GM21737 (cell line): ENCODE measurements at regions not wholly inside any gene's neighbourhood (a gene's known extent, or its start where the extent isn't known, plus 50 kb on each side); places are given as distances from the start of the nearest gene placed in this dataset.

Source experiments
- ATAC-seq: cut with Tn5 transposase; IDR thresholded peaks from one replicate; pipeline ENCODE4 v1.9.1; 2021; ENCODE audit warnings: mild to moderate bottlenecking, moderate library complexity; ENCODE audit not compliant: unreplicated experiment

- no peak for ATAC-seq
These were observed 88.5 kb upstream of the NOCT start for GRCh38 chr4:138927072-138927471.

DNA sequence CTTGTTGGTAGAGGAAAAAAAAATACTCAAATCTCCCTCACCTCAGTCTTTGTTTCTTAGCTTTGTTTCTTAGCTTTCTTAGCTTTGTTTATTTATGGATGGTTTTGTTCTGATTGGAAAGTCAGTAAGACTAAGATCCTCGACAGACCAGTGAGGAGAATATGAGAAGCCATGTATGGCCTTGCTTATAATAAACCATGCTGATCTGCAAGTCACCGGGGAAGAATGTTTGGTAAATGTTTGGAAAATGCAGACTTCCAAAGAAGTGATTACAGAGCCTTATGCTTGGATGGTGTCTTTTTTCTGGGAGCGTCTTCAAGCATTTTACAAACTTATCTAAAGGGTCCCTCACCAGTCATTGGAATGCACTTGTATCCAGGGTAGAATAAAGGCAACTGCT, 90.1 kb upstream of the NOCT start:
- ATAC-seq = no peak

DNA sequence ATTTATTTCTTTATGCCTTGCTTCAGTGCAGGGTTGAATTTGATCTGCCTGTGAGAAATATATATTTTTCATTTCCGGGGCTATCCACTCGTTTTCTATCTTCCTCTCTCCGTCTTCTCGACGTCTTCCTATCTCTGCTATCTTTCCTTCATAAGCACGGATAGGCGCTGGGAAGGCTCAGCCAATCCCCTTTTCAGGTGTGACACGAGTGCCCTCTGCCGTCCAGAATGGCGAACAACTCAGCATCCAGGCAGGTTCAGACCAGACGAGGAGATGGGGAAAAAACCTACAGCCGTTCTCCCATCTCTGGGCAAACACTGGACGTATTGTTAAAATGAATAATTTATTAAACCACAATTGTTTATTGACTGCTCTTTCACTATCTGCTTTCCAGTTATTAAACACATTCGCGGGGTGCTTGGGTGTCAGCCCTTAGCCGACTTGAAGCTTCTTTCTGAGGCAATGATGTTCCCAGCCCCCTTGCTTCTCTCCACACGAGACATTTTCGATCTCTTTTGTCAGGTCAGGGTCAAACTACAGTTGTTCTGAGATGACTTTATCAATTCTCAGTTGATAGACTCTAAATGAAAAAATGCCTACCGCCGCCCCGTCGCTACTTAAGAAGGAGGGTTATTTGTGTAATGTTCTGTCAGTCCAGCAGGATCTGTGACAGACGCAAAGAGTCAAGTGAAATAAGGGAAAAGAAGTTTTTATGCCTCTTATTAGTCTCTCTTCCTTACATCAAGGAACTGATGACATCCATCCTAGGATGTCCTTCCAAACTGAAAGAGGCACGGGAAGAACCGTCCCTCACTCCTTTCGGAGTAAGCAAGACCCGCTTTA, 96.3 kb upstream of the NOCT start:
- no peak for ATAC-seq

DNA sequence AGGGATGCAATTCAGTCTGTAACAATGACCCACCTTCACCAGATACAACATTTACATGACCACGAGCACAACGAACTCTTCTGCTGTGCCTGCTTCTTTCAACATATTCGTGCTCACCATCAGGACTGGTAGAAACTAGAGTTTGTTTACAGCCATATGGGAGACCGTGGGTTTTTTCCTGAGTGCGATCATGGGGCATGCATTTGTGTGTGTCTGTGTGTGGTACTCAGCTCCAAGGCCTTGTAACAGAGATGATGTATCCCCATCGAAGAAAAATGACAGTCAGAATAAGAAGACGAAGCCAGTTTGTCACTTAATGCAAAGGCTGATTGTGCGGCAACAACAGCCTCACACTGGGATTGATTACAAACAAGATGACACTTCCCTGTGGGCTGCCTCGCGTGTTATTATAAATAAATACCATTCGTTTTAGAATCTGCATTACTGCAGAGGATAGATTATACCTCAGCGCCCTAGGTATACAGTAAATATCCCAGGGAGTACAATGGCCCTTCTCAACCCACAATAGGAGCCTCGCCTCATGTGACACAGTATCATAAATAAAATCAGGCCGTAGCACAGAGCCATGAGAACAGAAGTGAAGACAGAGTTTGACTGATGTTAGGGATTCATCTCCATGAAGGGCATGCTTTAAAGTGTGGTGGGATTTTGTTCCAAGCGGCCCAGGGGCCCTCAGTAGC, 97.3 kb upstream of the NOCT start:
- ATAC-seq = no peak

- ATAC-seq = no peak
These were observed 98.8 kb upstream of the NOCT start for GRCh38 chr4:138916763-138917162.

DNA sequence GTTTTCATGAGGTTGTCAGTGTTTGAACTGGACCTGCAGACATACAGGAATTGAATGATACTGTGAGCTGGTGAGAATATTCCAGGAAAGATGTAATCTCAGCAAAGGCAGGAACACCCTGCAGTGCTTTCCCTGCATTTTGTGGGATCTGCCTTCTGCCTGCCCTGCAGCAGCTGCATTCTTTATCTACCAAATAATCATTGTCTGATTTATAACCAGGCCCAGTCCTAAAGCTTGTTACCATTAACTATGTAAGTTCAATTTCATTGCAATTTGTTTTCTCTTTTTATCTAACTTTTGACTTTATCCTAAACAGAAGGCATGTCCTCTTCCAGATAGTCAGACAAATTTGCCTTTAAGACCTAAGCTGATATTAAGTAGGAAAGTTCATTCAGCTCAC, 99.8 kb upstream of the NOCT start:
- no peak for ATAC-seq

DNA sequence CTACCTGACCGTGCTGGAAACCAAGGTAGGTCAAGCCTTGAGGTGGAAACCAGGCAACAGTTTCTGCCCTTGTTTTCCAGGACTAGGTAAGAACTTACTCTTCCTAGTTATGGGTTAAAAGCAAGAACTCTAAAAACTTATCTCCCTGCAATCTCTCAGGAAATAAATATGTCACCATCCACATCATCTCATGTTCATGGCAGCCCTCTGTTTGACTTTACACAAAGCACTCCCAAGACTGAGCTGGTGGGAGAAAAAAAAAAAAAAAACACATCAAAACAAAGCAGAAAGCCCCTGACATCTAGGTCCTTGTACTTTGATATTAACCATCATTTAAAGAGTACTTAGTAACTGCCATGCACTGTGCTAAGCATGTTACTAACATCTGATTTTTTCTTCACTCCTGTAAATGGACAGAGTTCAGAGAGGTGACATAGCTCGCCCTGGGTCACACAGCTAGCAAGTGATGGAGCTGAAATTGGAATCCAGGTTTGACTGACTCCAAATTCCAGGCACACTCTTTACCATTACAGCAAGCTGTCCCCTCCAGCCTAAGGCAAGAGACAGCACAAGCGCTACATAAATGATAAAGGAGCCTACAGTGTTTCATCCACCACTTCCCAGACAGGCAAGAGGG, 102.8 kb upstream of the NOCT start:
- ATAC-seq = no peak

- ATAC-seq = no peak
These were observed 103.5 kb upstream of the NOCT start for GRCh38 chr4:138911909-138912703.

DNA sequence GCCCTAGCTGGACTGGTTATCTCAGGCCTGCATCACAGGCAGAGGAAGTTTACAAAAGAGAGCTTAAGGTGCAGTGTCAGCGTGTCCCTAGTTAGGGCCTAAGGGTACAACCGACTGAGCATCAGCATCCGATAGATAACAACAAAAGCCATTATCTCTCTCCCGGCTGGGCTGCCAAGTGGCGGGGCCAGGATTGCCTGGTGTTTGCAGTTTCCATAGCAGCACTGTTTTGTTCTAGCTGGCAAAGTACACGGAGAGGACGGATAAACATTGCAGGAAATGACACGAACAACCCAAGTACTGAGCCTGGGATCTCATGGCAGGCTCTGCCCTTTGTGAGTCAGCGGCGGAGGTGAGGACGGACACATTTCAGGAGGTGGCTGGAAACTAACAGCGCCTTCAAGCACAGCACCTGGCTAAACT, 104.7 kb upstream of the NOCT start:
- ATAC-seq = no peak

- ATAC-seq = no peak
These were observed 105.2 kb upstream of the NOCT start for GRCh38 chr4:138910195-138910913.

- ATAC-seq = no peak
These were observed 106.0 kb upstream of the NOCT start for GRCh38 chr4:138909587-138909986.

- no peak for ATAC-seq
These were observed 107.4 kb upstream of the NOCT start for GRCh38 chr4:138908134-138908533.

GRCh38 chr4:138907174-138907573, 108.4 kb upstream of the NOCT start:
- no peak for ATAC-seq

- ATAC-seq = no peak
These were observed 110.8 kb upstream of the NOCT start for GRCh38 chr4:138904793-138905192.

GRCh38 chr4:138903185-138903584, 112.4 kb upstream of the NOCT start:
- no peak for ATAC-seq

GRCh38 chr4:138902705-138903104, 112.9 kb upstream of the NOCT start:
- ATAC-seq = no peak

GRCh38 chr4:138901177-138901576, 114.4 kb upstream of the NOCT start:
- ATAC-seq = no peak

- ATAC-seq = no peak
These were observed 115.6 kb upstream of the NOCT start for GRCh38 chr4:138899999-138900398.

DNA sequence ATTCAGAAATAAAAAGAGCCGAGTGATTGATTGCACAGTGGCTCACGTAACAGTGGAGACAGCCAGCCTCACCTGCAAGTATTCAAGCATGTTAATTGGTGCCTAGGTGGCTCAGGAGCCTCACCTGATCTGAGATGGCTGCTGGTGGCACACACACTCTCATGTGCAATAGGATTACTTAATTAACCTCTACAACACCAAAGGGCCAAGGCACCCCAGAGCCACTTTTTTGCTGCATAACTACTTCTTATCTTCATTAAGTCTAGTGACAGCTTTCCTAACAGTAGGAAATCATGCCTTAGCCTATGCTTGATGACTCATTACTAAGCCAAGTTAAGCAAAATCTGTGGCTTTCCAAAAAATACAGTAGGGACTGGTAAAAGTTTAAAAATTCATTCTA, 117.3 kb upstream of the NOCT start:
- no peak for ATAC-seq

DNA sequence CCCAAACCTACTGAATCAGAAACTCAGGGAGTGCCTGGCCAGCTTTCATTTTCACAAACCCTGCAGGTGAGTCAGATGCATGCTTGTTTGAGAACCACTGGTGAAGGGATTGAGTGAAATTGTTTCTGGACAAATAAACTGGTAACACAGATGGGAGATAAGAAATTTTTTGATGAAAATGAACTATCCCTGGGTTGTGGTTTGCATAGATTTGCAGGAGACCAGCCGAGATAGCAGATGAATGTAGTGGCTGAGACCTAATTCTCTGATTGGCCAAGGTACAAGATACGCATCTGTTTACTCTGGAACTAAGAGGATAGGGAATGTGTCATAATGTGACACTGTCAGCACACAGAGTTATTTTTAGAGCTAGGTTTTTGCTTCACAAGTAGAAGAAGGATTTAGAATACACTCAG, 117.8 kb upstream of the NOCT start:
- peak; percentile 62 for ATAC-seq
